NCI-H524 (cell line): ENCODE measurements at regions not wholly inside any gene's neighbourhood (a gene's known extent, or its start where the extent isn't known, plus 50 kb on each side); places are given as distances from the start of the nearest gene placed in this dataset.
"Not testable (repeated sequence)": the region's sequence is repeated elsewhere in the genome, so short reads cannot be mapped to it uniquely, and the experiment has no call there.

Experiments
- DNase-seq, 2 experiments: peaks; one replicate each; lab custom pipeline; 2025; lab: John Stamatoyannopoulos, UW

GRCh38 chrX:131356725-131357124 is 67.6 kb upstream of the IGSF1 start:
- no peak for DNase-seq

GRCh38 chrX:131359611-131360010 is 70.5 kb upstream of the IGSF1 start:
- DNase-seq = peak in 1 of 2 experiments; percentile 2

GRCh38 chrX:131365766-131366165 is 76.7 kb upstream of the IGSF1 start:
- DNase-seq = no peak

GRCh38 chrX:131366407-131366806 is 77.3 kb upstream of the IGSF1 start:
- peak in 1 of 2 experiments; percentile 19 for DNase-seq

- DNase-seq = no peak
These were observed 99.2 kb upstream of the IGSF1 start for GRCh38 chrX:131388293-131388692.

GRCh38 chrX:131392666-131393065 is 103.6 kb upstream of the IGSF1 start:
- DNase-seq = no peak

GRCh38 chrX:131393426-131393825 is 104.3 kb upstream of the IGSF1 start:
- DNase-seq = no peak

GRCh38 chrX:131394384-131394783 is 105.3 kb upstream of the IGSF1 start:
- no peak for DNase-seq

GRCh38 chrX:131397891-131398290 is 108.8 kb upstream of the IGSF1 start:
- DNase-seq = no peak

- no peak for DNase-seq
These were observed 110.7 kb upstream of the IGSF1 start for GRCh38 chrX:131399678-131400428.

GRCh38 chrX:131402124-131402811 is 113.2 kb upstream of the IGSF1 start:
- no peak for DNase-seq

GRCh38 chrX:131405497-131405896 is 116.4 kb upstream of the IGSF1 start:
- no peak for DNase-seq

- DNase-seq = no peak
These were observed 119.0 kb upstream of the OR13H1 start for GRCh38 chrX:131424895-131425294.

- DNase-seq = not testable (repeated sequence)
These were observed 113.4 kb upstream of the OR13H1 start for GRCh38 chrX:131430465-131430864.

- DNase-seq = no peak
These were observed 102.8 kb upstream of the OR13H1 start for GRCh38 chrX:131441033-131441432.

- no peak for DNase-seq
These were observed 97.9 kb upstream of the OR13H1 start for GRCh38 chrX:131445955-131446354.

- DNase-seq = not testable (repeated sequence)
These were observed 82.0 kb upstream of the OR13H1 start for GRCh38 chrX:131461855-131462254.

- not testable (repeated sequence) for DNase-seq
These were observed 70.1 kb upstream of the OR13H1 start for GRCh38 chrX:131473809-131474208.

- DNase-seq = no peak
These were observed 66.4 kb upstream of the OR13H1 start for GRCh38 chrX:131477498-131477897.
